Right lobe of liver (tissue), 4 donors: ENCODE measurements at regions not wholly inside any gene's neighbourhood (a gene's known extent, or its start where the extent isn't known, plus 50 kb on each side); places are given as distances from the start of the nearest gene placed in this dataset.

Experiments used
- POLR2A ChIP-seq: fragments of 450-650 bp; IDR thresholded peaks from one replicate; pipeline ENCODE4 v1.6.1; 2017; ENCODE audit warnings: antibody characterized with exemption, mild to moderate bottlenecking
- TF ChIP-seq, protein P1 (sequence below), 4 donors: fragments of 200-600 bp in 3 of 4; fragments of 450-650 bp in 1 of 4; IDR thresholded peaks; one replicate each; pipeline versions ENCODE4 v1.5.1 to v1.8.0; 2016 to 2022; ENCODE audit warnings: antibody characterized with exemption in 4 of 4, mild to moderate bottlenecking in 2 of 4
- donor health status: DM: no; HTN: no; CAD: no.
- donor health status: DM: no; HTN: no; CAD: no.
- donor health status: DM: no; HTN: yes; CAD: no.

DNA sequence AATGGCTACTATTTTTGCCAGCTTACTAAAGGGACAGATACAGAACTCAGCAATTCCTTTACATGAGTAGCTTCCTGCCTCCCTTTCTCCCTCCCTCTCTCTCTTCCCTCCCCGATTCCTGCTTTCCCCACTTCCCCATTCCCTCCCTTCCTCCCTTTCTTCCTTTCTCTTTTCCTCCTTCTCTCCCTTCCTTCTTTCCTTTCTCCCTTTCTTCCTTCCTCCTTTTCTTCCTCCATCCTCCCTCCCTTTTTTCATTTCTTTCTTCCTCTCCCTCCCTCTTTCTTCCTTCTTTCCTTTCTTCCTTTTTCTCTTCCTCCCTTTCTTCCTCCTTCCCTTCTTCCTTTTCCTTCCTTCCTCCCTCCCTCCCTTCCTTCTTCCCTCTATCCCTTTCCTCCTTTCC lies 178.1 kb downstream of the RNF144B start:
- TF ChIP-seq, protein P1, sequence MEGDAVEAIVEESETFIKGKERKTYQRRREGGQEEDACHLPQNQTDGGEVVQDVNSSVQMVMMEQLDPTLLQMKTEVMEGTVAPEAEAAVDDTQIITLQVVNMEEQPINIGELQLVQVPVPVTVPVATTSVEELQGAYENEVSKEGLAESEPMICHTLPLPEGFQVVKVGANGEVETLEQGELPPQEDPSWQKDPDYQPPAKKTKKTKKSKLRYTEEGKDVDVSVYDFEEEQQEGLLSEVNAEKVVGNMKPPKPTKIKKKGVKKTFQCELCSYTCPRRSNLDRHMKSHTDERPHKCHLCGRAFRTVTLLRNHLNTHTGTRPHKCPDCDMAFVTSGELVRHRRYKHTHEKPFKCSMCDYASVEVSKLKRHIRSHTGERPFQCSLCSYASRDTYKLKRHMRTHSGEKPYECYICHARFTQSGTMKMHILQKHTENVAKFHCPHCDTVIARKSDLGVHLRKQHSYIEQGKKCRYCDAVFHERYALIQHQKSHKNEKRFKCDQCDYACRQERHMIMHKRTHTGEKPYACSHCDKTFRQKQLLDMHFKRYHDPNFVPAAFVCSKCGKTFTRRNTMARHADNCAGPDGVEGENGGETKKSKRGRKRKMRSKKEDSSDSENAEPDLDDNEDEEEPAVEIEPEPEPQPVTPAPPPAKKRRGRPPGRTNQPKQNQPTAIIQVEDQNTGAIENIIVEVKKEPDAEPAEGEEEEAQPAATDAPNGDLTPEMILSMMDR (IDR thresholded peaks at IDR 0.05): no peak
- TF ChIP-seq POLR2A: no peak
